ENCODE measurements at regions not wholly inside any gene's neighbourhood (a gene's known extent, or its start where the extent isn't known, plus 50 kb on each side); places are given as distances from the start of the nearest gene placed in this dataset.

- H3K4me3 ChIP-seq = no peak overlapping the region
- DNase-seq (no peak), ATAC-seq (no peak)
- H3K27me3 ChIP-seq (ENCODE audit: low read depth) = no peaks in the 10 kb centered on the region
- intact Hi-C loops (cut with DNase I) = no loop called here
- no peaks in the 10 kb centered on the region for H3K4me1 ChIP-seq
- H3K9me3 ChIP-seq = no peaks in the 10 kb centered on the region
- no peaks in the 10 kb centered on the region for H3K36me3 ChIP-seq
- no peak overlapping the region for H3K27ac ChIP-seq
- no peak for TF ChIP-seq CTCF (IDR thresholded peaks at IDR 0.05)
These were observed 391.3 kb upstream of the XYLT1 start for GRCh38 chr16:17861981-17862479.

- TF ChIP-seq CTCF (IDR thresholded peaks at IDR 0.05) = no peak
- no peak overlapping the region for H3K27ac ChIP-seq
- no peaks in the 10 kb centered on the region for H3K4me1 ChIP-seq
- intact Hi-C loops (cut with DNase I) = no loop called here
- no peak overlapping the region for H3K4me3 ChIP-seq
- H3K9me3 ChIP-seq = no peaks in the 10 kb centered on the region
- no peaks in the 10 kb centered on the region for H3K36me3 ChIP-seq
- ATAC-seq (no peak), DNase-seq (no peak)
- no peaks in the 10 kb centered on the region for H3K27me3 ChIP-seq (ENCODE audit: low read depth)
These were observed 387.3 kb upstream of the XYLT1 start for GRCh38 chr16:17858061-17858460.

- intact Hi-C loops (cut with DNase I) = no loop called here
- Histone ChIP-seq H3K36me3 (no peaks in the 10 kb centered on the region), H3K27me3 (ENCODE audit: low read depth) (no peaks in the 10 kb centered on the region), H3K27ac (no peak overlapping the region), H3K9me3 (no peaks in the 10 kb centered on the region), H3K4me3 (no peak overlapping the region), H3K4me1 (no peaks in the 10 kb centered on the region)
- DNase-seq (no peak), ATAC-seq (no peak)
- TF ChIP-seq CTCF (IDR thresholded peaks at IDR 0.05) = no peak
These were observed 383.2 kb upstream of the XYLT1 start for GRCh38 chr16:17853958-17854357.

GRCh38 chr16:17852977-17853702 lies 382.4 kb upstream of the XYLT1 start:
- intact Hi-C loops (cut with DNase I) = no loop called here

GRCh38 chr16:17850581-17851250 lies 380.0 kb upstream of the XYLT1 start:
- no peak overlapping the region for H3K4me3 ChIP-seq
- no peaks in the 10 kb centered on the region for H3K36me3 ChIP-seq
- no peaks in the 10 kb centered on the region for H3K27me3 ChIP-seq (ENCODE audit: low read depth)
- no peaks in the 10 kb centered on the region for H3K4me1 ChIP-seq
- DNase-seq (no peak), ATAC-seq (no peak)
- intact Hi-C loops (cut with DNase I) = no loop called here
- H3K9me3 ChIP-seq = no peaks in the 10 kb centered on the region
- TF ChIP-seq CTCF (IDR thresholded peaks at IDR 0.05) = no peak
- H3K27ac ChIP-seq = no peak overlapping the region

More at GRCh38 chr16:17852977-17853702, 382.4 kb upstream of the XYLT1 start:
- ATAC-seq = no peak
- Histone ChIP-seq H3K27ac (no peak overlapping the region), H3K36me3 (no peaks in the 10 kb centered on the region), H3K27me3 (ENCODE audit: low read depth) (no peaks in the 10 kb centered on the region), H3K9me3 (no peaks in the 10 kb centered on the region), H3K4me1 (no peaks in the 10 kb centered on the region), H3K4me3 (no peak overlapping the region)
- TF ChIP-seq CTCF (IDR thresholded peaks at IDR 0.05) = no peak
- DNase-seq = no peak
